Heart left ventricle (tissue), 16 donors: ENCODE measurements at regions not wholly inside any gene's neighbourhood (a gene's known extent, or its start where the extent isn't known, plus 50 kb on each side); places are given as distances from the start of the nearest gene placed in this dataset.

Experiments
- ATAC-seq, 4 donors: fragments of 200-7000 bp; cut with Tn5 transposase; one replicate each; pipeline ENCODE4 v1.9.1; 2020 to 2022; ENCODE audit warnings: moderate library complexity in 4 of 4, mild to moderate bottlenecking in 3 of 4, moderate number of reproducible peaks in 1 of 4
- DNase-seq, 5 donors: peaks; one replicate each; pipeline ENCODE4 v3.0.0-alpha.2; 2020
- H3K27ac ChIP-seq, 12 donors: fragments of 200-600 bp; sonication (generic) in 4 of 12; one replicate each; pipeline versions ENCODE4 v1.5.0 to v1.8.0; 2016 to 2022; ENCODE audit warnings: mild to moderate bottlenecking in 2 of 12
- H3K27me3 ChIP-seq, 9 donors: fragments of 200-600 bp; sonication (generic) in 2 of 9; one replicate each; pipeline versions ENCODE4 v1.5.1 to v1.8.0; 2016 to 2022; ENCODE audit warnings: mild to moderate bottlenecking in 3 of 9
- H3K36me3 ChIP-seq, 9 donors: fragments of 200-600 bp; sonication (generic) in 2 of 9; one replicate each; pipeline versions ENCODE4 v1.5.0 to v1.8.0; 2018 to 2022; ENCODE audit warnings: mild to moderate bottlenecking in 2 of 9
- H3K4me1 ChIP-seq, 12 donors: fragments of 200-600 bp; sonication (generic) in 4 of 12; one replicate each; pipeline versions ENCODE4 v1.5.0 to v1.8.0; 2016 to 2022; ENCODE audit warnings: mild to moderate bottlenecking in 3 of 12
- H3K4me3 ChIP-seq, 12 donors: fragments of 200-600 bp; sonication (generic) in 4 of 12; one replicate each; pipeline versions ENCODE4 v1.5.0 to v1.8.0; 2017 to 2022; ENCODE audit warnings: mild to moderate bottlenecking in 9 of 12, moderate library complexity in 4 of 12
- H3K9me3 ChIP-seq, 12 donors: fragments of 200-600 bp; sonication (generic) in 4 of 12; one replicate each; pipeline versions ENCODE4 v1.5.0 to v1.8.0; 2016 to 2022; ENCODE audit warnings: mild to moderate bottlenecking in 1 of 12
- POLR2A ChIP-seq, 2 donors: fragments of 450-650 bp; IDR thresholded peaks; one replicate each; pipeline ENCODE4 v1.6.1; 2017; ENCODE audit warnings: antibody characterized with exemption in 2 of 2, mild to moderate bottlenecking in 2 of 2, moderate library complexity in 2 of 2
- WGBS, 4 donors: extraction: QIAGEN DNeasy Blood & Tissue Kit in 2 of 4; methylation state at CpG; one replicate each; pipeline versions ENCODE4 v1.1.5 to v1.1.7; 2013 to 2018; 5-methylcytosine and 5-hydroxymethylcytosine counted together
- intact Hi-C, 10 donors: fragments of 100-400 bp; cut with DNase I; formaldehyde crosslinking; loops; one replicate each; pipeline versions ENCODE4 v1.11.1 to v1.14.2; 2022
- TF ChIP-seq, protein P1 (sequence below), 12 donors: fragments of 200-600 bp; sonication (generic) in 4 of 12; IDR thresholded peaks; one replicate each; pipeline versions ENCODE4 v1.5.0 to v1.8.0; 2018 to 2022; ENCODE audit warnings: antibody characterized with exemption in 12 of 12, mild to moderate bottlenecking in 5 of 12
- donor health status: ischemic (EF 13 %, LVEDD 7.1; RV severe dilation, severe dysfunction).
- donor health status: healthy with polysubstance abuse.
- donor health status: DM: no; HTN: yes; CAD: no.
- donor health status: DM: no; HTN: no; CAD: no.
- donor health status: ischemic (EF 25% LVEDD 6.9; RV normal size, moderate dysfunction).
- donor health status: ischemic (EF 25% LVEDD 5.7; RV mildly dilated, moderate dysfunction).
- donor health status: healthy.
- donor health status: DM: yes; HTN: yes; CAD: no.
- donor health status: ischemic (EF 35%, LVEDD 5.7; RV mildly dilated, moderate dysfunction).
- donor health status: nonischemic (EF 11% LVEDD 7.7; RV severe dilation, severe dysfunction).
- donor health status: DM: yes; HTN: yes; CAD: no.
- donor health status: PGD.
- donor health status: ischemic (EF 29% LVEDD 5.4; RV normal size, mild dysfunction).
- donor health status: nonischemic (EF 23%, LVEDD 6.1; RV moderate dilation, normal function).

- Histone ChIP-seq H3K9me3 (peaks cover 0 to 3% (median 0%) of the 10 kb centered on the region in 12 donors), H3K36me3 (no peaks in the 10 kb centered on the region), H3K4me1 (no peaks in the 10 kb centered on the region), H3K4me3 (no peak overlapping the region), H3K27ac (no peak overlapping the region), H3K27me3 (no peaks in the 10 kb centered on the region)
- 82 to 92% (median 87%) methylated on average over 1 of the region's 1 CpG for WGBS, 4 donors
- TF ChIP-seq, protein P1, sequence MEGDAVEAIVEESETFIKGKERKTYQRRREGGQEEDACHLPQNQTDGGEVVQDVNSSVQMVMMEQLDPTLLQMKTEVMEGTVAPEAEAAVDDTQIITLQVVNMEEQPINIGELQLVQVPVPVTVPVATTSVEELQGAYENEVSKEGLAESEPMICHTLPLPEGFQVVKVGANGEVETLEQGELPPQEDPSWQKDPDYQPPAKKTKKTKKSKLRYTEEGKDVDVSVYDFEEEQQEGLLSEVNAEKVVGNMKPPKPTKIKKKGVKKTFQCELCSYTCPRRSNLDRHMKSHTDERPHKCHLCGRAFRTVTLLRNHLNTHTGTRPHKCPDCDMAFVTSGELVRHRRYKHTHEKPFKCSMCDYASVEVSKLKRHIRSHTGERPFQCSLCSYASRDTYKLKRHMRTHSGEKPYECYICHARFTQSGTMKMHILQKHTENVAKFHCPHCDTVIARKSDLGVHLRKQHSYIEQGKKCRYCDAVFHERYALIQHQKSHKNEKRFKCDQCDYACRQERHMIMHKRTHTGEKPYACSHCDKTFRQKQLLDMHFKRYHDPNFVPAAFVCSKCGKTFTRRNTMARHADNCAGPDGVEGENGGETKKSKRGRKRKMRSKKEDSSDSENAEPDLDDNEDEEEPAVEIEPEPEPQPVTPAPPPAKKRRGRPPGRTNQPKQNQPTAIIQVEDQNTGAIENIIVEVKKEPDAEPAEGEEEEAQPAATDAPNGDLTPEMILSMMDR (IDR thresholded peaks at IDR 0.05): no peak
- no peak for TF ChIP-seq POLR2A (IDR thresholded peaks at IDR 0.05)
- intact Hi-C loops: no loop called here
- DNase-seq: no peak
- ATAC-seq: no peak
These were observed 250.1 kb upstream of the PRKD1 start for GRCh38 chr14:30177781-30178180.

DNA sequence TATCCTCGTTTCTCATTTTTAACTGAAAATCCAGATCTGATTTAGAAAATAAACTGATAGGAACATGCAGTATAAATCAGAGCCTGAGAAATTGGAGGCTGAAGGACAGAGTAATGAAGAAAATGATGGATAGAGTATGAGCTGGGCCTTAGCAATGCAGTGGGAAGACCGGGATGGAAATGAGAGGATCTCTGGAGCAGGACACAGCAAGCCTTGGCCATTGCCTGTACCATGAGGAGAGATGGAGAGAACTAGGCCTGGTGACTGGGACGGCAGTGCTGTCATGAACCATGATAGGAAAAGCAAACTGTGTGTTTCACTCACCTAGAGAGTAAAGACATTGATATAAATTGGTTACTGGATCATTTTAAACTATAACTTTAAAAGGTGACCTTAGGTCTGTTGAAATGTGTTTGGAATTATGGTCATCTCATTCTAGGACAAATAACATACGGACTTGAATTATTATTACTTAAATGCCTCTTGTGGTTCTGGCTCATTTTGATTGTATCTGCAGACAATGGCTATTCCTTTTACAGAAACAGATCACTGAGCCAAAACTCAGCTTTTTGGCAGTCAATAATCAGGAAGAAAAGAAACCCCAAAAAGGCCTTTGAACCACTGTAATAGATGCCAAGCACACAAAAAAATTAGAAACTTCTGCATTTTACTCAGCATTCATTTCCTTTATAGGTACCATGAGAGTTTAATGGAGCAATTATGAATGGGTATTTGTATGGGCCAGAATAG is 251.9 kb upstream of the PRKD1 start:
- DNase-seq (no peak), ATAC-seq (no peak)
- no peaks in the 10 kb centered on the region for H3K36me3 ChIP-seq
- TF ChIP-seq, protein P1 (IDR thresholded peaks at IDR 0.05): no peak
- no peak for TF ChIP-seq POLR2A (IDR thresholded peaks at IDR 0.05)
- no peaks in the 10 kb centered on the region for H3K4me1 ChIP-seq
- WGBS, 4 donors: 51 to 67% (median 55%) methylated on average over 3 to 4 of the region's 4 CpGs
- no peak overlapping the region for H3K4me3 ChIP-seq
- no peaks in the 10 kb centered on the region for H3K27me3 ChIP-seq
- H3K9me3 ChIP-seq: peaks cover 0 to 3% (median 0%) of the 10 kb centered on the region in 12 donors
- intact Hi-C loops: no loop called here
- H3K27ac ChIP-seq: no peak overlapping the region

- Histone ChIP-seq H3K27ac (no peak overlapping the region), H3K9me3 (no peaks in the 10 kb centered on the region), H3K27me3 (no peaks in the 10 kb centered on the region), H3K36me3 (no peaks in the 10 kb centered on the region), H3K4me3 (no peak overlapping the region), H3K4me1 (no peaks in the 10 kb centered on the region)
- intact Hi-C loops: no loop called here
- 46 to 50% (median 47%) methylated on average over 2 of the region's 2 CpGs for WGBS, 4 donors
- no peak for DNase-seq
- no peak for ATAC-seq
- no peak for TF ChIP-seq POLR2A (IDR thresholded peaks at IDR 0.05)
- TF ChIP-seq, protein P1 (IDR thresholded peaks at IDR 0.05): no peak
These were observed 252.6 kb upstream of the PRKD1 start for GRCh38 chr14:30180219-30180618.

GRCh38 chr14:30185832-30186231 is 258.2 kb upstream of the PRKD1 start:
- no peak for ATAC-seq

More at GRCh38 chr14:30185832-30186231, 258.2 kb upstream of the PRKD1 start:
- H3K36me3 ChIP-seq: no peaks in the 10 kb centered on the region
- TF ChIP-seq, protein P1 (IDR thresholded peaks at IDR 0.05): peak in 1 of 12 donors; percentile 9
- TF ChIP-seq POLR2A (IDR thresholded peaks at IDR 0.05): no peak
- no peak for DNase-seq
- no peaks in the 10 kb centered on the region for H3K9me3 ChIP-seq
- H3K27me3 ChIP-seq: no peaks in the 10 kb centered on the region
- H3K4me3 ChIP-seq: no peak overlapping the region
- no peaks in the 10 kb centered on the region for H3K4me1 ChIP-seq
- intact Hi-C loops: no loop called here
- H3K27ac ChIP-seq: no peak overlapping the region
